H1 (cell line): ENCODE measurements at regions not wholly inside any gene's neighbourhood (a gene's known extent, or its start where the extent isn't known, plus 50 kb on each side); places are given as distances from the start of the nearest gene placed in this dataset.

ENCODE experiments used
- CTCF ChIA-PET: fragments of 300-600 bp; sonication (Branson Sonifier 250); formaldehyde crosslinking; loops from one replicate; lab custom pipeline; 2021; ENCODE audit not compliant: partially characterized antibody; lab: Charles Lee
- POLR2A ChIA-PET: fragments of 300-600 bp; sonication (Branson Sonifier 250); formaldehyde crosslinking; loops from one replicate; lab custom pipeline; 2021; ENCODE audit warnings: inconsistent platforms; ENCODE audit not compliant: partially characterized antibody; lab: Charles Lee
- DNase-seq, 2 experiments: peaks; one replicate each; pipeline versions ENCODE4 v3.0.0 to v3.0.0-alpha.2; 2010 to 2022; ENCODE audit warnings: low spot score in 2 of 2, low read depth in 1 of 2, mixed read lengths in 1 of 2
- FAIRE-seq: peaks from 2 replicates; lab custom pipeline; 2011; peaks lifted over from hg19 to GRCh38; lab: Jason Lieb, UNC
- H2AFZ ChIP-seq: 2 replicates; pipeline ENCODE4 v1.8.1; 2012; ENCODE audit warnings: low read length, inconsistent platforms
- H2AK5ac ChIP-seq: 2 replicates; pipeline ENCODE4 v1.6.1; 2013; ENCODE audit warnings: low read depth, low read length
- H2BK120ac ChIP-seq: replicated peaks from 2 replicates; pipeline ENCODE3; 2013; ENCODE audit warnings: low read depth, low read length, inconsistent platforms
- H2BK12ac ChIP-seq: 2 replicates; pipeline ENCODE4 v1.6.1; 2013; ENCODE audit warnings: low read depth, low read length
- H2BK15ac ChIP-seq: 2 replicates; pipeline ENCODE4 v1.6.1; 2013; ENCODE audit warnings: low read length
- H2BK20ac ChIP-seq: 2 replicates; pipeline ENCODE4 v1.6.1; 2013; ENCODE audit warnings: low read length
- H2BK5ac ChIP-seq: 2 replicates; pipeline ENCODE4 v1.6.1; 2013; ENCODE audit warnings: low read depth, low read length
- H3K14ac ChIP-seq: 2 replicates; pipeline ENCODE4 v1.6.1; 2013; ENCODE audit warnings: inconsistent platforms; ENCODE audit not compliant: insufficient read length
- H3K18ac ChIP-seq: 2 replicates; pipeline ENCODE4 v1.6.1; 2013; ENCODE audit warnings: low read length; ENCODE audit errors: extremely low read depth
- H3K23ac ChIP-seq: 2 replicates; pipeline ENCODE4 v1.6.1; 2013; ENCODE audit warnings: inconsistent platforms; ENCODE audit not compliant: insufficient read length
- H3K23me2 ChIP-seq: 2 replicates; pipeline ENCODE4 v1.6.1; 2013; ENCODE audit warnings: low read depth, low read length
- H3K27ac ChIP-seq: 2 replicates; pipeline ENCODE4 v1.6.1; 2011; ENCODE audit warnings: low read depth, low read length, inconsistent platforms
- H3K27me3 ChIP-seq, 4 experiments: replicated peaks in 1 of 4; 1 replicate in 1 of 4; 2 replicates in 3 of 4; pipeline versions ENCODE4 v1.6.1 to v1.8.1; 2011 to 2013; ENCODE audit warnings: low read length in 3 of 4, mild to moderate bottlenecking in 3 of 4, inconsistent platforms in 2 of 4, mixed read lengths in 2 of 4, moderate library complexity in 1 of 4; ENCODE audit not compliant: control insufficient read depth in 3 of 4, insufficient read depth in 3 of 4; ENCODE audit errors: extremely low read depth in 1 of 4
- H3K36me3 ChIP-seq, 4 experiments: 2 replicates each; pipeline versions ENCODE4 v1.6.1 to v1.8.1; 2011 to 2013; ENCODE audit warnings: mild to moderate bottlenecking in 4 of 4, low read length in 3 of 4, moderate library complexity in 2 of 4, control low read depth in 1 of 4, inconsistent platforms in 1 of 4; ENCODE audit not compliant: insufficient read depth in 4 of 4, control insufficient read depth in 2 of 4
- H3K4ac ChIP-seq: replicated peaks from 2 replicates; pipeline ENCODE3; 2013; ENCODE audit warnings: low read length, low read depth, mixed read lengths, inconsistent platforms; ENCODE audit not compliant: insufficient read length
- H3K4me1 ChIP-seq, 4 experiments: replicated peaks in 1 of 4; 1 replicate in 1 of 4; 2 replicates in 3 of 4; pipeline versions ENCODE4 v1.6.1 to v1.8.1; 2011 to 2013; ENCODE audit warnings: low read length in 3 of 4, inconsistent platforms in 2 of 4, mixed read lengths in 1 of 4; ENCODE audit not compliant: insufficient read depth in 4 of 4, control insufficient read depth in 3 of 4
- H3K4me2 ChIP-seq, 2 experiments: 2 replicates each; pipeline versions ENCODE4 v1.6.1 to v1.8.1; 2011 to 2013; ENCODE audit warnings: low read depth in 2 of 2, low read length in 2 of 2, control low read depth in 1 of 2, inconsistent platforms in 1 of 2, mild to moderate bottlenecking in 1 of 2; ENCODE audit not compliant: insufficient read depth in 1 of 2
- H3K4me3 ChIP-seq, 4 experiments: fragments of 200-600, 300-600 bp in 1 of 4; sonication (generic), shearing (Covaris generic), sonication (Bioruptor Twin) in 1 of 4; 2 replicates each; pipeline versions ENCODE4 v1.5.1 to v1.8.1; 2011 to 2016; ENCODE audit warnings: low read length in 4 of 4, low read depth in 3 of 4, control low read depth in 2 of 4, inconsistent platforms in 2 of 4, mild to moderate bottlenecking in 2 of 4, mixed read lengths in 1 of 4, moderate library complexity in 1 of 4; ENCODE audit not compliant: insufficient read depth in 2 of 4; ENCODE audit errors: extremely low read depth in 1 of 4
- H3K56ac ChIP-seq: replicated peaks from 2 replicates; pipeline ENCODE3; 2013; ENCODE audit warnings: low read depth, mild to moderate bottlenecking, mixed read lengths, low read length, inconsistent platforms; ENCODE audit not compliant: insufficient read length
- H3K79me1 ChIP-seq: 2 replicates; pipeline ENCODE4 v1.6.1; 2013; ENCODE audit warnings: low read depth, low read length, control low read depth
- H3K79me2 ChIP-seq, 2 experiments: 2 replicates each; pipeline versions ENCODE4 v1.6.1 to v1.8.1; 2012 to 2013; ENCODE audit warnings: low read length in 2 of 2, mild to moderate bottlenecking in 2 of 2, inconsistent platforms in 1 of 2; ENCODE audit not compliant: insufficient read depth in 2 of 2, control insufficient read depth in 1 of 2
- H3K9ac ChIP-seq, 4 experiments: replicated peaks in 1 of 4; 1 replicate in 1 of 4; 2 replicates in 3 of 4; pipeline versions ENCODE4 v1.6.1 to v1.8.1; 2011 to 2013; ENCODE audit warnings: low read depth in 3 of 4, low read length in 3 of 4, control low read depth in 2 of 4, mild to moderate bottlenecking in 2 of 4, moderate library complexity in 2 of 4, inconsistent platforms in 1 of 4; ENCODE audit errors: extremely low read depth in 1 of 4
- H3K9me3 ChIP-seq, 2 experiments: 2 replicates each; pipeline versions ENCODE4 v1.6.1 to v1.8.1; 2012 to 2013; ENCODE audit warnings: mild to moderate bottlenecking in 2 of 2, moderate library complexity in 2 of 2, control low read depth in 1 of 2, inconsistent platforms in 1 of 2, low read depth in 1 of 2, low read length in 1 of 2, mixed read lengths in 1 of 2; ENCODE audit not compliant: insufficient read depth in 2 of 2
- H4K20me1 ChIP-seq, 2 experiments: replicated peaks in 1 of 2; 2 replicates each; pipeline versions ENCODE3 to v1.8.1; 2011 to 2013; ENCODE audit warnings: inconsistent platforms in 2 of 2, low read length in 2 of 2, mild to moderate bottlenecking in 1 of 2; ENCODE audit not compliant: insufficient read depth in 2 of 2, control insufficient read depth in 1 of 2
- H4K5ac ChIP-seq: 2 replicates; pipeline ENCODE4 v1.6.1; 2013; ENCODE audit warnings: low read length, low read depth, mixed read lengths, inconsistent platforms; ENCODE audit not compliant: insufficient read length
- H4K8ac ChIP-seq: 2 replicates; pipeline ENCODE4 v1.8.0; 2013; ENCODE audit warnings: mild to moderate bottlenecking, moderate library complexity, low read length, inconsistent platforms; ENCODE audit not compliant: insufficient read depth; ENCODE audit errors: extremely low read depth
- H4K91ac ChIP-seq: replicated peaks from 2 replicates; pipeline ENCODE3; 2013; ENCODE audit warnings: low read length, mixed read lengths, inconsistent platforms; ENCODE audit not compliant: insufficient read length
- CHD2 ChIP-seq: IDR thresholded peaks from 2 replicates; pipeline ENCODE4 v1.6.1; 2012; ENCODE audit warnings: low read length, improper control_type of control experiment
- NANOG ChIP-seq: IDR thresholded peaks from 2 replicates; pipeline ENCODE4 v1.6.1; 2011; ENCODE audit warnings: low read length, low read depth, mild to moderate bottlenecking, inconsistent platforms; ENCODE audit not compliant: insufficient read depth, poor library complexity, severe bottlenecking
- SAP30 ChIP-seq: fragments of 300-600 bp; sonication (generic); IDR thresholded peaks from 2 replicates; pipeline ENCODE4 v1.7.1; 2012; ENCODE audit warnings: low read length, moderate library complexity, mild to moderate bottlenecking, inconsistent platforms; ENCODE audit not compliant: insufficient read depth, insufficient replicate concordance
- WGBS, 2 experiments: shearing (Covaris generic) in 1 of 2; methylation state at CpG; one replicate each; pipeline versions ENCODE4 v1.1.6 to v1.1.7; 2013 to 2015; ENCODE audit warnings: low lambda C conversion rate in 2 of 2, mixed read lengths in 2 of 2, inconsistent platforms in 1 of 2, low coverage in 1 of 2, missing lambda C conversion rate in 1 of 2; ENCODE audit not compliant: insufficient replicate concordance in 2 of 2, insufficient coverage in 1 of 2, insufficient read length in 1 of 2; ENCODE audit errors: extremely low coverage in 1 of 2, missing lambda C conversion rate in 1 of 2; 5-methylcytosine and 5-hydroxymethylcytosine counted together

DNA sequence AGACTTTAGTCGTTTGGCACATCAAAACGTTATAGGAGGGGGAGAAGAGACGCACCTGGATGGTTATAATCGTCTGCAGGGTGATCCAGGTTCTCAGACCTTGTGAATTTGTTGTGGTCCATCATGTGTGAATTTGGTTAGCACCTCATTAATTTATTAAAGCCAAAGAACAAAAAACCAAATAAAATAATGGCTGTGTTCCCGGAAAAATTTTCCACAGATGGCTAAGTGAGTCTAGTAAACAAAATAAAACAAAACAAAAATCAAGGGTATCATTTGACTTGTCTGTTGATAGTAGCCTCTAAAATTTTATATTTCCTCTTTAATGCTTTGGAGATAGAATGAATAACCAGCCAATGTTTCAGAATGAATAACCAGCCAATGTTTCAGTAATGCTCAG is 119.7 kb downstream of the ACTBL2 start:
- TF ChIP-seq CHD2 (no peak), SAP30 (no peak), NANOG (no peak)
- H3K18ac ChIP-seq = no peak overlapping the region
- ChIA-PET CTCF (no interaction called here), POLR2A (no interaction called here)
- no peak for FAIRE-seq
- H4K5ac ChIP-seq = no peak overlapping the region
- WGBS, 2 experiments = 90% methylated on average over 5 of the region's 5 CpGs; no CpG with 5 or more reads in 1 of the 2 experiments
- no peaks in the 10 kb centered on the region for H3K23me2 ChIP-seq
- H2BK5ac ChIP-seq = no peak overlapping the region
- H2AFZ ChIP-seq = no peak overlapping the region
- no peak overlapping the region for H2AK5ac ChIP-seq
- H3K79me2 ChIP-seq = no peaks in the 10 kb centered on the region
- H3K27ac ChIP-seq = no peak overlapping the region
- no peaks in the 10 kb centered on the region for H3K4me1 ChIP-seq
- H3K9ac ChIP-seq = no peak overlapping the region
- no peak overlapping the region for H2BK15ac ChIP-seq
- no peak for DNase-seq
- no peak overlapping the region for H3K4me2 ChIP-seq
- no peak overlapping the region for H2BK120ac ChIP-seq
- H4K8ac ChIP-seq = no peak overlapping the region
- H3K36me3 ChIP-seq = no peaks in the 10 kb centered on the region
- H3K79me1 ChIP-seq = no peaks in the 10 kb centered on the region
- H3K9me3 ChIP-seq = no peaks in the 10 kb centered on the region
- H3K4me3 ChIP-seq = no peak overlapping the region
- H2BK20ac ChIP-seq = no peak overlapping the region
- no peak overlapping the region for H3K56ac ChIP-seq
- H3K23ac ChIP-seq = no peak overlapping the region
- H4K91ac ChIP-seq = no peak overlapping the region
- H3K4ac ChIP-seq = no peak overlapping the region
- no peak overlapping the region for H3K14ac ChIP-seq
- H4K20me1 ChIP-seq = no peaks in the 10 kb centered on the region
- H3K27me3 ChIP-seq = peaks cover 0 to 1% (median 0%) of the 10 kb centered on the region in 4 experiments; a peak in 1 of 7 replicates
- H2BK12ac ChIP-seq = no peak overlapping the region
